ENCODE measurements at regions not wholly inside any gene's neighbourhood (a gene's known extent, or its start where the extent isn't known, plus 50 kb on each side); places are given as distances from the start of the nearest gene placed in this dataset.

GRCh38 chr5:81802625-81803024 is 51.7 kb upstream of the SSBP2 start (continued):
- TF ChIP-seq ZBTB33 (IDR thresholded peaks at IDR 0.05; ENCODE audit: borderline replicate concordance, low read depth) (no peak), RFX5 (IDR thresholded peaks at IDR 0.05; ENCODE audit: low read length) (no peak), USF2 (IDR thresholded peaks at IDR 0.05; ENCODE audit: borderline replicate concordance, low read depth, low read length) (no peak), IRF3 (IDR thresholded peaks at IDR 0.05; ENCODE audit: low read depth, low read length) (no peak), CTCF (IDR thresholded peaks at IDR 0.05) (no peak), JUND (IDR thresholded peaks at IDR 0.05) (no peak)

- no peaks in the 10 kb centered on the region for H3K9me2 ChIP-seq
- H3K4me1 ChIP-seq (ENCODE audit: control insufficient read depth in 1 of 2, insufficient read depth in 2 of 2, low read depth in 1 of 2, low read length in 1 of 2) = no peaks in the 10 kb centered on the region
- H3K4me2 ChIP-seq = no peak overlapping the region
- POLR2A ChIA-PET = no interaction called here
- no peak overlapping the region for H3K27ac ChIP-seq (ENCODE audit: low read depth in 2 of 2, low read length in 1 of 2)
- H3K4me3 ChIP-seq (ENCODE audit: low read depth in 2 of 2, low read length in 1 of 2) = no peak overlapping the region
- TF ChIP-seq FOXJ3 (CRISPR knock-in tag; IDR thresholded peaks at IDR 0.05) (no peak), ZBTB33 (IDR thresholded peaks at IDR 0.05; ENCODE audit: borderline replicate concordance, low read depth) (no peak), FOXM1 (IDR thresholded peaks at IDR 0.05; ENCODE audit: low read depth) (no peak), PBX3 (IDR thresholded peaks at IDR 0.05) (no peak), USF2 (IDR thresholded peaks at IDR 0.05; ENCODE audit: borderline replicate concordance, low read depth, low read length) (no peak), CTCF (IDR thresholded peaks at IDR 0.05) (no peak), TCF12 (IDR thresholded peaks at IDR 0.05) (no peak)
- H4K20me1 ChIP-seq (ENCODE audit: insufficient read depth) = no peaks in the 10 kb centered on the region
- WGBS (ENCODE audit: low lambda C conversion rate) = 51% methylated on average over 2 of the region's 2 CpGs
- CTCF ChIA-PET = interaction anchor here (0.9 to 1.2 kb wide), 2 partner anchors 23 to 34 kb away, joined by 3 read pairs; no protein-coding TSS in a partner anchor
- no peaks in the 10 kb centered on the region for H3F3A ChIP-seq (replicated peaks; ENCODE audit: insufficient read depth)
- no peaks in the 10 kb centered on the region for H3K9me3 ChIP-seq
- H3K9ac ChIP-seq = no peak overlapping the region
- no peaks in the 10 kb centered on the region for H3K36me3 ChIP-seq (replicated peaks in 1 of 2; ENCODE audit: control insufficient read depth in 1 of 2, insufficient read depth in 2 of 2, low read length in 1 of 2)
- H3K79me2 ChIP-seq (ENCODE audit: insufficient read depth) = no peaks in the 10 kb centered on the region
- no peak overlapping the region for H2AFZ ChIP-seq (ENCODE audit: low read depth)
- DNase-seq = no peak
- no peaks in the 10 kb centered on the region for H3K27me3 ChIP-seq (ENCODE audit: insufficient read depth)
Observed at GRCh38 chr5:81802020-81802419, 51.1 kb upstream of the SSBP2 start.

Data from SK-N-SH (cell line).